SK-N-SH (cell line): ENCODE measurements at regions not wholly inside any gene's neighbourhood (a gene's known extent, or its start where the extent isn't known, plus 50 kb on each side); places are given as distances from the start of the nearest gene placed in this dataset.

Source experiments
- CTCF ChIA-PET: fragments of 300-600, 350-600 bp; formaldehyde crosslinking; extraction: SDS; loops from one replicate; lab custom pipeline; 2021; lab: Yijun Ruan, JAX
- POLR2A ChIA-PET: fragments of 350-600 bp; sonication (Branson Sonifier 250); formaldehyde crosslinking; extraction: SDS; loops from one replicate; lab custom pipeline; 2020; ENCODE audit warnings: antibody characterized with exemption, inconsistent platforms; lab: Yijun Ruan, JAX
- DNase-seq: peaks from one replicate; pipeline ENCODE4 v3.0.0; 2012
- H2AFZ ChIP-seq: fragments of 200-600 bp; sonication (generic); 2 replicates; pipeline ENCODE4 v1.8.1; 2016; ENCODE audit warnings: antibody characterized with exemption, mild to moderate bottlenecking, low read depth
- H3F3A ChIP-seq: fragments of 200-600 bp; sonication (generic); replicated peaks from 2 replicates; pipeline ENCODE3; 2016; ENCODE audit warnings: antibody characterized with exemption, mild to moderate bottlenecking; ENCODE audit not compliant: insufficient read depth
- H3K27ac ChIP-seq, 2 experiments: fragments of 200-500 bp in 1 of 2; fragments of 200-600 bp in 1 of 2; sonication (Bioruptor generic) in 1 of 2; sonication (generic), shearing (Covaris generic) in 1 of 2; 2 replicates each; pipeline versions ENCODE4 v1.5.1 to v1.6.1; 2014 to 2016; ENCODE audit warnings: low read depth in 2 of 2, inconsistent platforms in 1 of 2, low read length in 1 of 2, mild to moderate bottlenecking in 1 of 2, mixed read lengths in 1 of 2
- H3K27me3 ChIP-seq: fragments of 200-600 bp; sonication (generic), shearing (Covaris generic); 2 replicates; pipeline ENCODE4 v1.6.1; 2016; ENCODE audit warnings: mixed run types; ENCODE audit not compliant: insufficient read depth
- H3K36me3 ChIP-seq, 2 experiments: fragments of 200-500 bp in 1 of 2; fragments of 200-600 bp in 1 of 2; sonication (Bioruptor generic) in 1 of 2; sonication (generic) in 1 of 2; replicated peaks in 1 of 2; 2 replicates each; pipeline versions ENCODE3 to v1.5.1; 2014 to 2016; ENCODE audit warnings: low read length in 1 of 2, mild to moderate bottlenecking in 1 of 2; ENCODE audit not compliant: insufficient read depth in 2 of 2, control insufficient read depth in 1 of 2
- H3K4me1 ChIP-seq, 2 experiments: fragments of 200-500 bp in 1 of 2; fragments of 200-600 bp in 1 of 2; sonication (Bioruptor generic) in 1 of 2; sonication (generic), shearing (Covaris generic) in 1 of 2; 2 replicates each; pipeline versions ENCODE4 v1.5.1 to v1.6.1; 2014 to 2016; ENCODE audit warnings: low read depth in 1 of 2, low read length in 1 of 2, mixed run types in 1 of 2; ENCODE audit not compliant: insufficient read depth in 2 of 2, control insufficient read depth in 1 of 2
- H3K4me2 ChIP-seq: fragments of 200-600 bp; sonication (generic), shearing (Covaris generic); 2 replicates; pipeline ENCODE4 v1.6.1; 2017; ENCODE audit warnings: mixed run types
- H3K4me3 ChIP-seq, 2 experiments: fragments of 200-500 bp in 1 of 2; fragments of 200-600 bp in 1 of 2; sonication (Bioruptor generic) in 1 of 2; sonication (generic), shearing (Covaris generic) in 1 of 2; 2 replicates each; pipeline versions ENCODE4 v1.5.1 to v1.8.1; 2014 to 2016; ENCODE audit warnings: low read depth in 2 of 2, inconsistent platforms in 1 of 2, low read length in 1 of 2, mild to moderate bottlenecking in 1 of 2, mixed read lengths in 1 of 2, moderate library complexity in 1 of 2
- H3K79me2 ChIP-seq: fragments of 200-600 bp; sonication (generic); 2 replicates; pipeline ENCODE4 v1.8.1; 2017; ENCODE audit warnings: mild to moderate bottlenecking; ENCODE audit not compliant: insufficient read depth
- H3K9ac ChIP-seq: fragments of 200-600 bp; sonication (generic); 2 replicates; pipeline ENCODE4 v1.6.1; 2017; ENCODE audit warnings: mixed run types
- H3K9me2 ChIP-seq: fragments of 200-600 bp; sonication (generic); 2 replicates; pipeline ENCODE4 v1.6.1; 2017; ENCODE audit warnings: mixed run types
- H3K9me3 ChIP-seq: fragments of 200-600 bp; sonication (generic); 2 replicates; pipeline ENCODE4 v1.6.1; 2017; ENCODE audit warnings: mixed run types, mild to moderate bottlenecking, moderate library complexity
- H4K20me1 ChIP-seq: fragments of 200-600 bp; sonication (generic); 2 replicates; pipeline ENCODE4 v1.6.1; 2017; ENCODE audit warnings: mild to moderate bottlenecking, mixed run types; ENCODE audit not compliant: insufficient read depth
- ELF1 ChIP-seq: IDR thresholded peaks from 2 replicates; pipeline ENCODE4 v1.4.0; 2012
- FOXJ3 ChIP-seq: sonication (generic); formaldehyde crosslinking; IDR thresholded peaks from 2 replicates; pipeline ENCODE4 v1.5.1; 2020; ENCODE audit warnings: mild to moderate bottlenecking, missing genetic modification reagents
- FOXM1 ChIP-seq: IDR thresholded peaks from 2 replicates; pipeline ENCODE4 v1.4.0; 2012; ENCODE audit warnings: low read depth, mild to moderate bottlenecking
- GABPA ChIP-seq: IDR thresholded peaks from 2 replicates; pipeline ENCODE4 v1.4.0; 2012; ENCODE audit warnings: low read depth, mild to moderate bottlenecking
- JUND ChIP-seq: IDR thresholded peaks from 2 replicates; pipeline ENCODE4 v1.4.0; 2012
- MEF2A ChIP-seq: IDR thresholded peaks from 2 replicates; pipeline ENCODE4 v1.4.0; 2012; ENCODE audit warnings: low read depth, borderline replicate concordance
- PBX3 ChIP-seq: IDR thresholded peaks from 2 replicates; pipeline ENCODE4; 2012
- RAD21 ChIP-seq: IDR thresholded peaks from 2 replicates; pipeline ENCODE4 v1.6.1; 2012; ENCODE audit warnings: mild to moderate bottlenecking, low read length
- RXRA ChIP-seq: IDR thresholded peaks from 2 replicates; pipeline ENCODE4 v1.4.0; 2012; ENCODE audit warnings: low read depth, mild to moderate bottlenecking, borderline replicate concordance
- TCF12 ChIP-seq: IDR thresholded peaks from 2 replicates; pipeline ENCODE4 v1.4.0; 2012
- USF1 ChIP-seq: IDR thresholded peaks from 2 replicates; pipeline ENCODE4 v1.4.0; 2012; ENCODE audit warnings: low read depth, borderline replicate concordance
- WGBS: methylation state at CpG from one replicate; pipeline ENCODE4 v1.1.6; 2017; ENCODE audit warnings: low lambda C conversion rate; 5-methylcytosine and 5-hydroxymethylcytosine counted together
- TF ChIP-seq, protein P1 (sequence below): IDR thresholded peaks from 2 replicates; pipeline ENCODE4 v1.4.0; 2012; ENCODE audit warnings: low read depth, borderline replicate concordance
- TF ChIP-seq, protein P2 (sequence below): IDR thresholded peaks from 2 replicates; pipeline ENCODE4 v1.4.0; 2012; ENCODE audit warnings: low read depth
- TF ChIP-seq, protein P3 (sequence below): fragments of 150-350 bp; IDR thresholded peaks from 2 replicates; pipeline ENCODE4 v1.6.1; 2016; ENCODE audit warnings: mild to moderate bottlenecking, low read depth, low read length

DNA sequence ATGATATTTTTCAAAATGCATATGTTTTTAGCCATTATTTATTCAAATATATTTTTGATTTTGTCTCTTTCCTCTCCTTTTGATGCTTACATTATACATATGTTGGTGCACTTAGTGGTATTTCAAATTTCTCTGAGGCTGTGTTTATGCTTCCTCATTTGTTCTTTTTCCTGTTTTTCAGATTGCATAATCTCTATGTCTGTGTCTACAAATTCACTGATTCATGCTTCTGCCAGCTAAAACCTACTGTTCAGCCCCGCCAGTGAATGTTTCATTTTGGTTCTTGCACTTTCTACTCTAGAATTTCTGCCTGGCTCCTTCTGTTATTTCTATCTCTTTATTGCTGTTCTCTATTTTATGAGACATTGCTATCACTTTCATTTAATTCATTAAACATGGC is 951.7 kb upstream of the CNTNAP5 start:
- ChIA-PET POLR2A (no interaction called here), CTCF (no interaction called here)

GRCh38 chr2:123073956-123074355 is 951.1 kb upstream of the CNTNAP5 start:
- Histone ChIP-seq H3K9ac (no peak overlapping the region), H4K20me1 (no peaks in the 10 kb centered on the region), H2AFZ (no peak overlapping the region), H3K79me2 (no peaks in the 10 kb centered on the region), H3K9me3 (no peaks in the 10 kb centered on the region; the same call in 1 of the 2 replicates), H3K4me1 (no peaks in the 10 kb centered on the region), H3K36me3 (no peaks in the 10 kb centered on the region), H3K4me3 (no peak overlapping the region), H3F3A (no peaks in the 10 kb centered on the region), H3K9me2 (no peaks in the 10 kb centered on the region), H3K27ac (no peak overlapping the region), H3K4me2 (no peak overlapping the region), H3K27me3 (no peaks in the 10 kb centered on the region)
- POLR2A ChIA-PET, result no interaction called here
- CTCF ChIA-PET, result no interaction called here
- TF ChIP-seq USF1 (no peak), FOXM1 (no peak), ELF1 (no peak), PBX3 (no peak), MEF2A (no peak), GABPA (no peak), RAD21 (no peak), JUND (no peak)
- TF ChIP-seq, protein P1, sequence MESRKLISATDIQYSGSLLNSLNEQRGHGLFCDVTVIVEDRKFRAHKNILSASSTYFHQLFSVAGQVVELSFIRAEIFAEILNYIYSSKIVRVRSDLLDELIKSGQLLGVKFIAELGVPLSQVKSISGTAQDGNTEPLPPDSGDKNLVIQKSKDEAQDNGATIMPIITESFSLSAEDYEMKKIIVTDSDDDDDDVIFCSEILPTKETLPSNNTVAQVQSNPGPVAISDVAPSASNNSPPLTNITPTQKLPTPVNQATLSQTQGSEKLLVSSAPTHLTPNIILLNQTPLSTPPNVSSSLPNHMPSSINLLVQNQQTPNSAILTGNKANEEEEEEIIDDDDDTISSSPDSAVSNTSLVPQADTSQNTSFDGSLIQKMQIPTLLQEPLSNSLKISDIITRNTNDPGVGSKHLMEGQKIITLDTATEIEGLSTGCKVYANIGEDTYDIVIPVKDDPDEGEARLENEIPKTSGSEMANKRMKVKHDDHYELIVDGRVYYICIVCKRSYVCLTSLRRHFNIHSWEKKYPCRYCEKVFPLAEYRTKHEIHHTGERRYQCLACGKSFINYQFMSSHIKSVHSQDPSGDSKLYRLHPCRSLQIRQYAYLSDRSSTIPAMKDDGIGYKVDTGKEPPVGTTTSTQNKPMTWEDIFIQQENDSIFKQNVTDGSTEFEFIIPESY, result no peak
- TF ChIP-seq, protein P2, sequence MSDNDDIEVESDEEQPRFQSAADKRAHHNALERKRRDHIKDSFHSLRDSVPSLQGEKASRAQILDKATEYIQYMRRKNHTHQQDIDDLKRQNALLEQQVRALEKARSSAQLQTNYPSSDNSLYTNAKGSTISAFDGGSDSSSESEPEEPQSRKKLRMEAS, result no peak
- no peak for DNase-seq

More for the DNA sequence above, 951.7 kb upstream of the CNTNAP5 start:
- Histone ChIP-seq H3K79me2 (no peaks in the 10 kb centered on the region), H3K27ac (no peak overlapping the region), H3K9me2 (no peaks in the 10 kb centered on the region), H3K9ac (no peak overlapping the region), H3K36me3 (no peaks in the 10 kb centered on the region), H3K4me1 (no peaks in the 10 kb centered on the region), H3K4me2 (no peak overlapping the region), H2AFZ (no peak overlapping the region), H4K20me1 (no peaks in the 10 kb centered on the region), H3F3A (no peaks in the 10 kb centered on the region), H3K9me3 (no peaks in the 10 kb centered on the region; the same call in 1 of the 2 replicates), H3K4me3 (no peak overlapping the region), H3K27me3 (no peaks in the 10 kb centered on the region)
- TF ChIP-seq RXRA, result no peak
- TF ChIP-seq, protein P3, sequence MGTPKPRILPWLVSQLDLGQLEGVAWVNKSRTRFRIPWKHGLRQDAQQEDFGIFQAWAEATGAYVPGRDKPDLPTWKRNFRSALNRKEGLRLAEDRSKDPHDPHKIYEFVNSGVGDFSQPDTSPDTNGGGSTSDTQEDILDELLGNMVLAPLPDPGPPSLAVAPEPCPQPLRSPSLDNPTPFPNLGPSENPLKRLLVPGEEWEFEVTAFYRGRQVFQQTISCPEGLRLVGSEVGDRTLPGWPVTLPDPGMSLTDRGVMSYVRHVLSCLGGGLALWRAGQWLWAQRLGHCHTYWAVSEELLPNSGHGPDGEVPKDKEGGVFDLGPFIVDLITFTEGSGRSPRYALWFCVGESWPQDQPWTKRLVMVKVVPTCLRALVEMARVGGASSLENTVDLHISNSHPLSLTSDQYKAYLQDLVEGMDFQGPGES, result no peak
- no peak for TF ChIP-seq TCF12
- TF ChIP-seq, protein P1, result no peak
- TF ChIP-seq FOXJ3, result no peak
- no peak for DNase-seq
- 26% methylated on average over 1 of the region's 1 CpG for WGBS
